IPS-NIHi7 (cell line): ENCODE measurements at regions not wholly inside any gene's neighbourhood (a gene's known extent, or its start where the extent isn't known, plus 50 kb on each side); places are given as distances from the start of the nearest gene placed in this dataset.
"Not testable (repeated sequence)": the region's sequence is repeated elsewhere in the genome, so short reads cannot be mapped to it uniquely, and the experiment has no call there.

Source experiments
- DNase-seq: peaks from one replicate; pipeline ENCODE4 v3.0.0; 2012; ENCODE audit warnings: mixed read lengths; ENCODE audit errors: extremely low spot score

DNA sequence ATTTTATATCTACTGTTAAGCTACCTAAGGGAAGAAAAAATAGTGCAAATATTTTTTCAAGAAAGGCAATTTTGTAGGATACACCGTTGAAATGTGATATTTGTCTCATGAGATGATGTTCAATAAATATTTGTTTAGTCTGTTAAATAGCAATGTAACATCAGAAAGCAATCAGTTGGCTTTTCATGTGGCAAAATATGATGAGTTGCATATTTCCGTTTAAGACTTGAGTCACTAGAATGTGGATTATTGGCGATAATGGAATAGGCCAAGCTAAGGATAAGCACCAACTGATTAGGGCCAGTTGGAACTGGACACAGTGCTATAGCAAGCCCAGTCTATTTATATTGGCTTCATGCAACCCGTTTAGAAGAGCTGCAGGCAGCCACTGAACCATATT is 250.4 kb upstream of the SLC16A7 start:
- no peak for DNase-seq

DNA sequence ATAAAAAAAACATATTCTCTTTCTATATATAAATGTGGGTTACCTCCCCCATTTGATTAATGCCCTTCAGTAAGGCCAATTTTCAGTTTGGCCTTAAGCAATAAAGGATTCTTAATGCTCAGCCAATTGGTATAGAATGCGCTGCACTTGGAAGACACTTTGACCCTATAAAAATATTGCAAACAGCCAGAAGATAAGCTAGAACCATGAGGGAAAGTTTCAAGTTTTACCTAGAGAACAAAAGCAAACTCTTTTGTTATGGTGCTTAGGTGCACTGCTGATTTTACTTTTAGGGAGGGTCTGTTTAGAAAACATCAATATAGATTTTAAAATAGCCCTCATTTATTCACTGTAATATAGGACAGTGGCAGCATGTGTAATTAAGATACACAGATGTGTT is 251.6 kb upstream of the SLC16A7 start:
- DNase-seq, result no peak

DNA sequence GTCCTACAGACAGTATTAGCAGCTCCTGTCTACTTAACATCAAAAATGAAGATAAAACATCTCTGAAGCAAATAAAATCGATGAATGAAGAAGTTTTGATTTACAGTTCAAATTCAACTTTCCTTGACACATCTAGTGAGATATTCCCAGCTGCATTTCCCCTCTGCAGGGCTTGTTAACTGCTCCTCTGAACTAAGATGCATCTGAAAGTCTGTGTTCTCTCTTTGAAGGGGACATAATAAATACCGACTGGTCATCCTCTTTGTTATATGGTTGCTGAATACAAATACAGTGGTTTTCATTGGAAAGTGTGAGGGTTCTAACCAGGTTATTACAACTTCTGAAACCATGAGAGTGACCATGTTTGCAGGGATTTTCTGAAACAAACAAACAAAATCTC is 266.4 kb upstream of the SLC16A7 start:
- no peak for DNase-seq

DNA sequence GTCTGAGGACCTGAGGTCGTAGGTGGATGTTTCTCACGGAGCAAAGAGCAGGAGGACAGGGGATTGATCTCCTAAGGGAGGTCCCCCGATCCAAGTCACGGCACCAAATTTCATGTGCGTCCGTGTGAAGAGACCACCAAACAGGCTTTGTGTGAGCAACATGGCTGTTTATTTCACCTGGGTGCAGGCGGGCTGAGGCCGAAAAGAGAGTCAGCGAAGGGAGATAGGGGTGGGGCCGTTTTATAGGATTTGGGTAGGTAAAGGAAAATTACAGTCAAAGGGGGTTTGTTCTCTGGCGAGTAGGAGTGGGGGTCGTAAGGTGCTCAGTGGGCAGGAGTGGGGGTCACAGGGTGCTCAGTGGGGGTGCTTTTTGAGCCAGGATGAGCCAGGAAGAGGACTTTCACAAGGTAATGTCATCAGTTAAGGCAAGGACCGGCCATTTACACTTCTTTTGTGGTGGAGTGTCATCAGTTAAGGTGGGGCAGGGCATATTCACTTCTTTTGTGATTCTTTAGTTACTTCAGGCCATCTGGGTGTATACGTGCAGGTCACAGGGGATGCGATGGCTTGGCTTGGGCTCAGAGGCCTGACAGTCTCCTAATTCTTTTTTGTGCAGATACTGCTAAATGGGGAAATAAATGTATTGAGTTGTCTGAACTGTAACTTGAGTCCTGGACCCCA is 267.3 kb upstream of the SLC16A7 start:
- not testable (repeated sequence) for DNase-seq

DNA sequence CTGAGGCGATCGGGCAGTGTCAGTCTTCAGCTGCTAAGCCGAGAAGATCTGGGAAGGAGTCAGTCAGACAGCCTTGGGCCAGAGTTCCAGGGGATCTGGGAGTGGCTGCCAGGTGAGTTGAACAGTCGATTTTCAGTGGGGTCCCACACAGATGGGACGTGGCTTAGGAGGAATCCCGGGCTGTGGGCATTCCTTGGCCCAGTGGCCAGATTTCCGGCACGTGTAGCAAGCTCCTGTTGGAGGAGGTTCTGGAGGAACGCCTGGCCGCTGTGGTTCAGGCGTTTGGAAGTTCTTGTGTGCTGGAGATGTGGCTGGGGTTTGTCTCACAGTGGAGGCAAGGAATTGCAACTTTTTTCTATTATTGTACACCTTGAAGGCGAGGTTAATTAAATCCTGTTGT is 269.4 kb upstream of the SLC16A7 start:
- not testable (repeated sequence) for DNase-seq

DNA sequence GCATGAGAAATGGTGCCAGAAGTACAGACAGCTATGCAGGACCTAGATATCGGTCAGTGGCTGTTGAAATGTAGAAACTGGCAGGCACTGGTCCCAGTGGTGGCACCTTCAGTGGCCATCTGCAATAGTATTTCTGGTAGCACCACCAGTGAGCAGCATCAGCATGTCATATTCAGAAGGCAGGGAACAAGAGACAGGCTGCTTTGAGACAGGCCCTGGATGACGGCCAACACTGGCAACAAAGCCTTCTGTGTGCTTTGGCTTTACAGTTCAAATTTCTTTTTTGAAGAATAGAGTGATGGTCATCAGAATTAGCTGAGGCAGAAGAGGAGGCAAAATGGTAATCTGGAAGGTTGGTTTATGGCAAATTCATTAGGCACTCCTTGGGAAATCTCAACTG is 273.4 kb upstream of the SLC16A7 start:
- DNase-seq, result no peak

DNA sequence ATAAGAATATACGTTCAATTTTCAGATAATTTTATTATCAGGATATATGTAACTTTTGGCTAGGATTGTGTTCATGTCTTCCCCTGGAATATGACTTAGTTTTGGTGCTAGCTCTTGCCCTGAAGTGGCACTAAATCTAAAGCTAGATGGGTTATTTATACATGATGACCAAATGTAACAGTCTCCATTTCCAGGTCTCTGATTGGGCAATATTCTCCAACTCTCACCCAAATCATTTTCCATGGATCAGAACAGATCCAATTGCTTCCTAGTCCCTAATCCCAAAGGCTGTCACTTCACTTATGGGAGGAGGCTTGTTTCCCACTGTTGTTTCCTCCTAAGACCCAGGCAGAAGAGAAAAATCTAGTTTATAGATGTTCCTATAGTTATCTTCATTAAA is 274.6 kb upstream of the SLC16A7 start:
- no peak for DNase-seq

DNA sequence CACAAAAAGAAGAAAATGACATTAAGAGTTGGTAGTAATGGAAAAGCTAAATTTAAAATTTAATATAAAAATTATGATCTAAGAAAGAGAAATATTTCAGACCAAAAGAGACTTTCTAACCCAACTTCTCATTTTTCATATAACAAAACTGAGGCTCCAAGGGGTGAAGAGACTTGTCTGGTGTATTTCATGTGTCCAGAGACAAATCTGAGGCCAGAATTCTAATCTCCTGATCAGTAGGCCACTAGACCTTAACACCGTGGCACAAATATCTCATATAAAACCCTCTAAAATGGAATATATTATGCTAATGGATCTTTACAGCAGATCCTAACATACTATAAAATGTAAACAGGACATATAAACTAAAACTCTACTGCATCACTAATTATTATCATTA is 275.7 kb upstream of the SLC16A7 start:
- DNase-seq, result no peak

DNA sequence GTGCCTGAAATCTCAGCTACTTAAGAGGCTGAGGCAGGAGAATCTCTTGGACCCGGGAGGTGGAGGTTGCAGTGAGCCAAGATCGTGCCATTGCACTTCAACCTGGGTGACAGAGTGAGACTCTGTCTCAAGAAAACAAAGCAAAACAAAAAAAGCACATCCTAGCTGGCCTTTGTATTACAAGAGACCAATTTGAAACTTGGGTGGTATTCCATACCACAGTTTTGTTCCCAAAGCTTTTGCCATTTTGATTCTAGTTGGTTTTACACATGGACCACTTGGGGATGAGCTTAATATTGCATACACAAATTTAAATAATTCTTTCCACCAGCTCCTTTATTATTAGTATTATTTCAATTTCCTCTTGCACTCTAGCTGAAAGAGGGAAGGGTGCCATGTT is 276.9 kb upstream of the SLC16A7 start:
- DNase-seq, result no peak

DNA sequence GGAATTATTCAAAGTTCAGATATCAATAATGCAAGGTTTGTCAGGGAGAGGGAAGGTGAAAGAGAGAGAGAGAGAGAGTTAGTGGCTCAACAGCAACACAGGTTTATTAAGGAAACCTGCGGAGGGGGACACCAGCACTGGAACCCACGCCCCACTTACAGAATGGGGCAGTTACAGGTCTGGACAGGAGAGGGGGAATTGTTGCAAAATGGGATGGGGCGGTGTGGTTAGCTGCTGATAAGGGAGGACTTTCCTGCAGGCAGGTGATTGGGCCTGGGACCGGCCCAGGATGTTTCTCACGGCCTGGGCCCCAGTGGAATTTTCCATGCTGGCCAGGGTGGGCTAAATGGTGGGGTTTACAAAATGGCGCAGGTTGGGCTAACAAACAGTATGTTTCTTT is 278.2 kb upstream of the SLC16A7 start:
- DNase-seq, result peak; percentile 30

DNA sequence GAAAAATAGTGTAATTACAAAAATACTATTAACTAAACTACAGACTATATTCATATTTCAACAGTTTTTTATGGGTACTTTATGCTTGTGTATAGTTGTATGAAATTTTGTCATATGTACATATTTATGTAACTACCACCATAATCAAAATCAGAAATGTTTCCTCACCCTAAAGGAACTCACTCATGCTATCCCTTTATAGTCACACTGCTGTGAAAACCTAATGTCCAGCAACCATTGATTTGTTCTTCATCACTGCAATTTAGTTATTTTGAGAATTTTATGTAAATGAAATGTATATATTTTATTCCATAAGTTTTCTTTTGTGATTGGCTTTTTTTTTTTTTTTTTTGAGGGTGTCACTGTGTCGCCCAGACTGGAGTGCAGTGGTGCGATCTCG is 278.9 kb upstream of the SLC16A7 start:
- no peak for DNase-seq

DNA sequence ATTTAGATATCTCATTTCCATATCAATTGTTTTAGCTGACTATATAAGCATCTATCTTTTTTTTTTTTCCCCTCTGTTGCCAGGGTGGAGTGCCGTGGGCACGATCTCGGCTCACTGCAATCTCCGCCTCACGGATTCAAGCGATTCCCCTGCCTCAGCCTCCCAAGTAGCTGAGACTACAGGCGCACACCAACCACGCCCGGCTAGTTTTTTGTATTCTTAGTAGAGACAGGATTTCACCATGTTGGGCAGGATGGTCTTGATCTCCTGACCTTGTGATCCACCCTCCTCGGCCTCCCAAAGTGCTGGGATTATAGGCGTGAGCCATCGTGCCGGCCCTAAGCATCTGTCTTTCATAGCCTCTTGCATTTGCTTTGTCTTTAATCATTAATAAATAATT is 279.5 kb upstream of the SLC16A7 start:
- not testable (repeated sequence) for DNase-seq

DNA sequence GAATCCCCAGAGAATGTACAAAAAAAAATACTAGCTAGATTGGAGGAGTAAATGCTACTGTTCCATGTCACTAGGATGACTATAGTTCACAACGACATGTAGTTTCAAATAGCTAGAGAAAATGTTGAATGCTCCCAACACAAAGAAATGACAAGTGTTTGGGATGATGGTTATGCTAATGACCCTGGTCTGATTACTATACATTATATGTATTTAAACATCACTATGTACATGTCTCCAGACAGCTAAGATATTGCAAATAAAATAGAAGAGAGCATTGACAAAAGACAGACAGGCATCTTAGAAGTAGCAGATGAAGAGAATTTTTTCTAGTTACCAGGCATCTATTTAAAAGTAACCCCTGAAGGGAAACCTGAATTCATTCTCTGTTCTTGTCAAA is 281.6 kb upstream of the SLC16A7 start:
- no peak for DNase-seq

DNA sequence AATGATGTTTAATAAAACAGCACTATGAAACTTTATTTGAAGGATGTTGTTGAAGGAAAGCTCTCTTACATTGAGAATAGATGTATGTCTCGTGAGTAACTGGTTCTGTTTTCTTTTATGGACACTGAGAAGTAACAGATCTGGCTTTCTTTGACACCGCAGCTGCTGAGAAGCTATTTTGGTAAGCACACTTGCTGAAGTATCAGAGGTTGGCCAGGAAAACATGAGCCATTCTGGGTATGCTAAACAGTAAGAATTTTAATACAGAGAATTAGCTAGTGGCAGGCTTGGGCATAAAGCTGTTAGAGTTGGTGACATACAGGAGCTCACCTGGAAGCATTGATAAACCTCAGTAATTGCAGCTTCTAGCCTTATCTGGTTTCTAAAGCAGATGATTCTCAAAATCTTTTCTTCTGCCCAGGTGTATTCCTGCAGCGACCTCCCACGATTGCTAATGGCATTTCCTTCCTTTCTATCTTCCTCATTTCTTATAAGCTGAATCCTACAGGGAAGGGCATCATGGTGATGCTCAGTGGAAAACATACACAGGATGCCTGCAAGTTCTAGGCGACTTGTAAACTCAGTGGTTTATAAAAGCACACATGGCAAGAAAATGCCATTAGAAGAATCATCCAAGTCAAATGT is 291.6 kb upstream of the SLC16A7 start:
- DNase-seq, result no peak

DNA sequence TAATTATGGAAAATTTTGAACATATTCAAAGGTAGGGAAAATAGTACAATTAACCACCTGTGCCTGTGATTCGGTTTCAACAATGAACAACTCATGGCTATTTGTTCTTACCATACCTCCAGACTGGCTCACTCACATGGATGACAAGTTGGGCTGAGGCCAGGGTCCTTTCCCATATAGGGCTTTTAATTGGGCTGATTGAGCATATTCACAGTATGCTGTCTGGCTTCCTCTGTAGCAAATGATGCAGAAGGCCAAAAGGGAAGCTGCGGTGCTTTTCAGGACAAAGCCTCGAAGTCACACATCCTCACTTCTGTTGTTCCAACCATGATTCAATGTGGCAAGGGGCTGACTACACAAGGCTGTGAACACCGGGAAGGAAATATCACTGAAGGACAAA is 297.5 kb upstream of the SLC16A7 start:
- no peak for DNase-seq

DNA sequence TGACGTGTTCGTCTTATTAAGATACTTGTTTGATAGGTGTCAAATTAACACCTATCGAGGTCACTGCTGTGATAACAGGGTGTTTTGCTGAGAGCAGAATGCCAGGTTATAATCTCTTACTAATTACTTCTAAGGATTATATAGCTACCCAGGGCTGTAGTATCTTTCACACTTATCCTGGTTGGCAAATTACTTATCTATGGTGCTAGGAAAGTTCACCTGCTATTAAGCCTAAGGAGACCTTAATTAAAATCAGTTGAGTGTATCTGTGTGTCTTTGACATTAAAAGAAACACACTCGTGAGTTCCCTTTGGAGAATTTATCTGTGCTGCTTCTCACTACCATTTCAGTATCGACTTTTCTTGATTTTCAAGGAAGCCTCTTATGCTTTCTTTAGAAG is 301.6 kb upstream of the SLC16A7 start:
- DNase-seq, result no peak

DNA sequence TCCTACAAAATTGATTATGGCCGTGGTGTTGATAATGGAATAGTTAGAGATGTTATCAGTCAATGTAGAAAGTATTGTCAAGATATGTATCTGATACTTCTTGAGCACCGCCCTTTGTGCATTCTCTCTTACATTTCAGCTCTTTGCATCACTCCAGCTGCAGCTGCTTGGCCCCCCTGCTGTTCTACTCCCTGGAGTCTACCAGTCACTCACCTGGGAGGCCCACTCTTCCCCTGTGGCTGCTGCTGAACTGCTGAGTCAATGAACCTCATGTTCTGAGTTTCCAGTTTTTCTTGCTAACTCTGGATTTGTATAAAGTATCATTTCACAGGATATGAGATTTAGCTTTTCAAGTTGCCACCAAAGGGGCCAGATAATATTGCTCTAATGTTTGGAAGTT is 312.8 kb upstream of the SLC16A7 start:
- peak; percentile 44 for DNase-seq

DNA sequence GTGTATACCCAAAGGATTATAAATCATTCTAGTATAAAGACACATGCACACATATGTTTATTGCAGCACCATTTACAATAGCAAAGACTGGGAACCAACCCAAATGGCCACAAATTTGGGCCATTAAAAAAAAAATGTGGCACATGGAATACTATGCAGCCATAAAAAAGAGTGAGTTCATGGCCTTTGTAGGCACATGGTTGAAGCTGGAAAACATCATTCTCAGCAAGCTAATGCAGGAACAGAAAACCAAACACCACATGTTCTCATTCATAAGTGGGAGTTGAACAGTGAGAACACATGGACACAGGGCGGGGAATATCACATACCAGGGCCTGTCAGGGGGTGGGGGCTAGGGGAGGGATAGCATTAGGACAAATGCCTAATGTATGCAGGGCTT is 322.3 kb upstream of the SLC16A7 start:
- not testable (repeated sequence) for DNase-seq

DNA sequence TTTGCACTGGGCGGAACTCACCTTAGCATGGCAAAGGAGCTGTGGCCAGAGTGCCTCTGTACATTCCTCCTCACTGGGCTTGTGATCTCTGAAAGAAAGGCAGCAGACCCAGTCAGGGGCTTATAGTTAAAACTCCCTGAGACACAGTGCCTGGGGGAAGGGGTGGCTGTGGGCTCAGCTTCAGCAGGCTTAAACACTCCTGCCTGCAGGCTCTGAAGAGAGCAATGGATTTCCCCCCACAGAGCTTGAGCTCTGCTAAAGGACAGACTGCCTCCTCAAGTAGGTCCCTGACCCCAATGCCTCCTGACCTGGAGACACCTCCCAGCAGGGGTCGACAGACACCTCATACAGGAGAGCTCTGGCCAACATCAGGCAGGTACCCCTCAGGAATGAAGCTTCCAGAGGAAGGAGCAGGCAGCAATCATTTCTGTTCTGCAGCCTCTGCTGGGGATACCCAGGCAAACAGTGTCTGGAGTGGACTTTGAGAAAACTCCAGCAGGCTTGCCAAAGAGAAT is 327.5 kb upstream of the SLC16A7 start:
- DNase-seq, result no peak

DNA sequence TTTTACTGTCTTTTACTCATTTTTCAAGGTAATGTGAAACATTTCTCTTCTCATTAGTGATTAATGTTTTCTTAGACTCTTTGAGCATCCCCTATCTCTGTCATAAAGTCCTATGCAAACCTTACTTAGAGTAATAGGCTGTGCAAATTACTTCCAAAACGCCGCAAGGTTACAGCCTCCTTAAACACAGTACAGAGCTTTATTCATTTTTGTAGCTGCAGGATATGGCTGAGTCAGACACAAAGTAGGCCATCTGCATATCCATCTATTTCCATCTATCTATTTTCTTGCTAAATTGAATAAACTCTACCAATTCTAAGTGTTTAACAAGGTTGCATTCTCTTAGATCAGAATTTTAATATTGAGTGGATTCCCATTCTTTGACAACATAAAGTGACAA is 335.6 kb upstream of the SLC16A7 start:
- no peak for DNase-seq

DNA sequence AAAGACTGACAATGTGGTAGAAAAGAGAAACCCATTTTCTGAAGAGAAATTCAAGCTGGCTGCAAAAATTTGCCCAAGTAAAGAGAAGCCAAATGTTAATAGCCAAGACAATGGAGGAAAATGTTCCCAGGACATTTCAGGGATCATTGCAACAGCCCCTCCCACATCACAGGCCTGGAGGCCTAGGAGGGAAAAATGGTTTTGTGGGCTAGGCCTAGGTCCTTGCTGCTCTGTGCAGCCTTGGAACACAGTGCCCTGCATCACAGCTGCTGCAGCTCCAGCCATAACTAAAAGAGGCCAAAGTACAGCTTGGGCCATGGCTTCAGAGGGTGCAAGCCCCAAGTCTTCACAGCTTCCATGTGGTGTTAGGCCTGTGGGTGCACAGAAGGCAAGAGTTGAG is 332.4 kb upstream of the LRIG3 start:
- no peak for DNase-seq

DNA sequence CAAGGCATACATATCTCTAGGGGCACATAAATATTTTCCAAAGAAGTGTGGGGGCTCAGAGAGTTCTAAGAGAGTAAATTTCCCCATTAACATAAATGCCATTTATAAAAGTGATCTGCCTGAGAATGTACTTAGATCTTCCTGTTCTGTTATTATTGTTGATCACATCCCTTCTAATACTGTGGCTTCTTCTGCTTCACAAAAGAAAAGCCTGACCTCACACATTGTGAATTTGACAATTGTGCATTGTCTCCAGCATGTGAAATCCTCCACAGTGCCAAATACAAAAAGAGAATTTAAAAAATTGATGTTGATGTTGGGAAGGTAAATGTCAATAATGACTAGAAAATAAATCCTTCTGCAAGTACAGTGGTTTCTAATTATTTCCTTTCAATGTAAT is 330.5 kb upstream of the LRIG3 start:
- DNase-seq, result no peak

DNA sequence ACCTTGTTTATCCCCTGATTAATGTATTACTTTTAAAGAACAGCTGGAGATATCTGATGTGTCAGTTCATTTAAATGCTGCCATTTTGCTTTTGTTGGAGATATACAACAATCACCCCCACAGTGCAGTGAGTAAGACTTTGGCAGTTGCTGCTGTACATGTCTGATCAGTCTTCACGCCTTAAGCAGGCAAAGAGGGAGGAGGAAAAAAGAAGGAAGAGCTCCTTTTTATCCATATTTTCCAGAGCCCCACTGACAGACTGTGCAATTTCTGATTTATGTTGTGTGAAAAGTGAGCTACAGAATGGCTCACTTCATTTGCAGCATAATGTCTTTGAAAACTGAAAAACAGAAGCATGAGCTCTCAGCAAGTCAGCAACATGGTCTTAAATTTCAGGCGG is 319.7 kb upstream of the LRIG3 start:
- DNase-seq, result no peak

DNA sequence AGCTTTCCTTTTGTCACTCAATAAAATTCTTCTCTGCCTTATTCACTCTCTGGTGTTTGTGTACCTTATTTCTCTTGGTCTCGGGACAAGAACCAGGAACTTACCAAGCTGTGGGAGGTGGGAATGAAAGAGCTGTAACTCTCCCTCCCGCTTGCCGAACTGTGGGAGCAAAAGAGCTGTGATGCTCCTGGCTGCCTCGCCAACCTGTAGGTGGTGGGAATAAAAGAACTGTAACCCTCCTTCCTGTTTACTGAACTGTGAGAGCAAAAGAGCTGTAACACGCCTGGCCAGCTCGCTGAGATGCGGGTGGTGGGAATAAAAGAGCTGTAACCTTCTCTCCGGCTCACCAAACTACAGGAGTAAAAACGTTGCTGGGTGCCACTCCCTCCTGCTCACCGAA is 314.1 kb upstream of the LRIG3 start:
- no peak for DNase-seq
